OCI-LY7 (cell line): ENCODE measurements at regions not wholly inside any gene's neighbourhood (a gene's known extent, or its start where the extent isn't known, plus 50 kb on each side); places are given as distances from the start of the nearest gene placed in this dataset.

Source experiments
- CTCF ChIP-seq: fragments of 200-600 bp; sonication (generic); conservative IDR thresholded peaks from 2 replicates; pipeline ENCODE4 v1.5.1; 2014; ENCODE audit warnings: mild to moderate bottlenecking, antibody characterized with exemption, low read length, moderate library complexity, mixed read lengths
- EZH2phosphoT487 ChIP-seq: fragments of 200-600 bp; sonication (generic); IDR thresholded peaks from 2 replicates; pipeline ENCODE4 v1.6.1; 2018; ENCODE audit warnings: low read depth, borderline replicate concordance, mild to moderate bottlenecking, mixed run types, antibody characterized with exemption, low read length, moderate library complexity, mixed read lengths

DNA sequence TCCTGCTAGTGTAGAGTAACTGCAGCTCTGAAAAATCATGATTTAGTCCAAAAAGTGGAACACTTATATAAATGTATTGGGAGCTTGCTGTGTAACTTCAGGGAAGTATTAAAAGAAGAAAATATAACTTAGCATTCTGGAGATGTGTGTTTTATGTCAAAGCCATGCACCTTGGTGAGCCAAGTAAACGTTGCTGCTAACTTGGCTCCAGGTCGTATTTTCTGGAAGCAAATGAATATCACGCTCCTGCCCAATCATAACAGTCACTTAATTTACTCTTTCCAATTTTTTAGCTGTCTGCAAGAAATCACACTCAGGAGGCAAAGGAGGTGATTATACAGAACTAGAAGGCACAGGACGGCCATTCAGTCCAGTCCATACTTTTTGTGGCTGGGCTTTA, 61.1 kb downstream of the DOP1B start:
- no peak for TF ChIP-seq CTCF
- no peak for TF ChIP-seq EZH2phosphoT487
